HepG2 (cell line): ENCODE measurements at regions not wholly inside any gene's neighbourhood (a gene's known extent, or its start where the extent isn't known, plus 50 kb on each side); places are given as distances from the start of the nearest gene placed in this dataset.

Experiments used
- ATAC-seq: fragments of 200-7000 bp; cut with Tn5 transposase; 3 replicates; pipeline ENCODE4 v1.9.1; 2020; ENCODE audit warnings: mild to moderate bottlenecking, moderate library complexity
- BruUV-seq: library from RNA; stranded (reverse); fragments of 400-500 nt; replicated peaks from 2 replicates; lab custom pipeline; 2021; lab: Mats Ljungman, UMichigan
- CTCF ChIA-PET: fragments of 300-600 bp; formaldehyde crosslinking; extraction: SDS; loops from one replicate; lab custom pipeline; 2021; ENCODE audit warnings: low total read pairs, inconsistent platforms, low intra/inter-chr PET ratio; lab: Yijun Ruan, JAX
- POLR2A ChIA-PET: fragments of 350-600 bp; sonication (Branson Sonifier 250); formaldehyde crosslinking; loops from one replicate; lab custom pipeline; 2020; ENCODE audit warnings: antibody characterized with exemption, inconsistent platforms; lab: Yijun Ruan, JAX
- DNase-seq: peaks from one replicate; pipeline ENCODE4 v3.0.0-alpha.2; 2015; ENCODE audit warnings: low spot score
- FAIRE-seq: peaks from 3 replicates; lab custom pipeline; 2011; peaks lifted over from hg19 to GRCh38; lab: Jason Lieb, UNC
- H2AFZ ChIP-seq: one replicate; pipeline ENCODE4 v1.6.1; 2011; ENCODE audit warnings: low read length, inconsistent platforms
- H3K27ac ChIP-seq: fragments of 300-600 bp; 3 replicates; pipeline ENCODE4 v1.8.0; 2011; ENCODE audit warnings: mixed run types, mild to moderate bottlenecking, mixed read lengths, low read length, inconsistent platforms; ENCODE audit not compliant: insufficient read depth; ENCODE audit errors: extremely low read length
- H3K27me3 ChIP-seq, 2 experiments: fragments of 200-600 bp in 1 of 2; 2 replicates in 1 of 2; 3 replicates in 1 of 2; pipeline versions ENCODE4 v1.6.0 to v1.8.0; 2011; ENCODE audit warnings: low read length in 2 of 2, mild to moderate bottlenecking in 2 of 2, moderate library complexity in 2 of 2, inconsistent platforms in 1 of 2; ENCODE audit not compliant: insufficient read depth in 2 of 2, control insufficient read depth in 1 of 2
- H3K36me3 ChIP-seq, 2 experiments: fragments of 200-600 bp in 1 of 2; replicated peaks in 1 of 2; 2 replicates in 1 of 2; 3 replicates in 1 of 2; pipeline versions ENCODE4 v1.5.1 to v1.8.0; 2011; ENCODE audit warnings: low read length in 2 of 2, inconsistent platforms in 1 of 2; ENCODE audit not compliant: insufficient read depth in 2 of 2, control insufficient read depth in 1 of 2
- H3K4me1 ChIP-seq: 2 replicates; pipeline ENCODE4 v1.5.1; 2012; ENCODE audit warnings: low read length, inconsistent platforms; ENCODE audit not compliant: insufficient read depth
- H3K4me2 ChIP-seq: 2 replicates; pipeline ENCODE4 v1.6.0; 2011; ENCODE audit warnings: low read depth, low read length, inconsistent platforms
- H3K4me3 ChIP-seq, 3 experiments: fragments of 200-600 bp in 1 of 3; sonication (generic), shearing (Covaris generic) in 1 of 3; replicated peaks in 1 of 3; 2 replicates each; pipeline ENCODE4 v1.5.1; 2011 to 2016; ENCODE audit warnings: low read length in 3 of 3, inconsistent platforms in 2 of 3, low read depth in 2 of 3, mild to moderate bottlenecking in 2 of 3, control low read depth in 1 of 3, mixed read lengths in 1 of 3; ENCODE audit not compliant: insufficient read depth in 1 of 3
- H3K79me2 ChIP-seq: one replicate; pipeline ENCODE4 v1.6.1; 2011; ENCODE audit warnings: low read length, inconsistent platforms; ENCODE audit not compliant: insufficient read depth
- H3K9ac ChIP-seq: 2 replicates; pipeline ENCODE4 v1.6.0; 2011; ENCODE audit warnings: mild to moderate bottlenecking, low read depth, low read length, inconsistent platforms; ENCODE audit not compliant: insufficient read depth
- H3K9me3 ChIP-seq: 2 replicates; pipeline ENCODE4 v1.5.1; 2012; ENCODE audit warnings: mild to moderate bottlenecking, low read length
- H4K20me1 ChIP-seq: 2 replicates; pipeline ENCODE4 v1.6.0; 2011; ENCODE audit warnings: inconsistent platforms, mild to moderate bottlenecking, low read length, moderate library complexity; ENCODE audit not compliant: insufficient read depth
- HMG20B ChIP-seq: conservative IDR thresholded peaks from 2 replicates; pipeline ENCODE4 v1.6.1; 2016; ENCODE audit warnings: missing genetic modification reagents, missing compliant biosample characterization
- HOXA3 ChIP-seq: sonication (generic); formaldehyde crosslinking; IDR thresholded peaks from 2 replicates; pipeline ENCODE4 v1.5.0; 2020; ENCODE audit warnings: missing genetic modification reagents
- MZF1 ChIP-seq: sonication (generic); formaldehyde crosslinking; IDR thresholded peaks from 2 replicates; pipeline ENCODE4 v1.8.1; 2023; ENCODE audit warnings: mild to moderate bottlenecking, missing genetic modification reagents, borderline replicate concordance
- NPAS2 ChIP-seq: sonication (generic); formaldehyde crosslinking; IDR thresholded peaks from 2 replicates; pipeline ENCODE4 v1.8.0; 2022; ENCODE audit warnings: mild to moderate bottlenecking, missing genetic modification reagents, borderline replicate concordance
- TEAD2 ChIP-seq: sonication (generic); formaldehyde crosslinking; IDR thresholded peaks from 2 replicates; pipeline ENCODE4 v1.9.0; 2021; ENCODE audit warnings: missing genetic modification reagents
- ZNF124 ChIP-seq: sonication (generic); formaldehyde crosslinking; IDR thresholded peaks from 2 replicates; pipeline ENCODE4 v1.4.0; 2020; ENCODE audit warnings: missing genetic modification reagents
- ZNF354B ChIP-seq: sonication (generic); formaldehyde crosslinking; IDR thresholded peaks from 2 replicates; pipeline ENCODE4 v1.8.0; 2022; ENCODE audit warnings: mild to moderate bottlenecking, missing genetic modification reagents
- ZNF768 ChIP-seq: sonication (generic); formaldehyde crosslinking; IDR thresholded peaks from 2 replicates; pipeline ENCODE4 v1.4.0; 2020; ENCODE audit warnings: missing genetic modification reagents
- ZNF775 ChIP-seq: sonication (generic); formaldehyde crosslinking; IDR thresholded peaks from 2 replicates; pipeline ENCODE4 v1.4.0; 2020; ENCODE audit warnings: missing genetic modification reagents, mild to moderate bottlenecking, moderate library complexity, borderline replicate concordance
- ZXDC ChIP-seq: sonication (generic); formaldehyde crosslinking; IDR thresholded peaks from 2 replicates; pipeline ENCODE4 v1.5.0; 2020; ENCODE audit warnings: mild to moderate bottlenecking, missing genetic modification reagents
- in situ Hi-C: cut with HindIII; loops from 2 replicates; pipeline ENCODE4 v1.10.0; 2017; ENCODE audit warnings: low pct_unique_long_range_greater_than_20kb; ENCODE audit not compliant: extremely low pct_ligation_motif_present
- intact Hi-C: fragments of 100-400 bp; cut with micrococcal nuclease; formaldehyde crosslinking; loops from one replicate; pipeline ENCODE4 v1.10.0; 2022; ENCODE audit not compliant: unreplicated experiment

DNA sequence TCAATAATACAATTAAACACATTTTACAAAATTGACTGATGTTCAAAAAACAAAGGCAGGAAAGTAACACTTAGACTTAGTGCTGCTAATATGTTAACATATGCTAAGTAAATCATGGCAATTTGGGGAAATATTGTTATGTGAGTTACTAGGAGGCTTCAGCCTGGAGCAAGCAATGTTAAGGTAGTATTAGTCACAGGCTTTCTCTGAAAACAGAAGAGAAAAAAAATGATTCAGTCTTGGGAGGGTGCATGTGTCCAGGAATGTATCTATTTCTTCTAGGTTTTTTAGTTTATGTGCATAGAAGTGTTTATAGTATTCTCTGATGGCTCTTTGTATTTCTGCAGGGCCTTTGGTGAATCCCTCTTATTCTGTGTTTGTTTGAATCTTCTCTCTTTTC lies 345.8 kb upstream of the TFPI start:
- intact Hi-C loops: no loop called here
- no peak for ATAC-seq

More for the DNA sequence above, 345.8 kb upstream of the TFPI start:
- ChIA-PET CTCF (no interaction called here), POLR2A (no interaction called here)
- no peaks in the 10 kb centered on the region for H3K36me3 ChIP-seq
- no peaks in the 10 kb centered on the region for H3K79me2 ChIP-seq
- BruUV-seq: no TSS peak
- H3K4me2 ChIP-seq: no peak overlapping the region
- no peaks in the 10 kb centered on the region for H3K4me1 ChIP-seq
- H3K9me3 ChIP-seq: no peaks in the 10 kb centered on the region
- H3K9ac ChIP-seq: no peak overlapping the region
- no peak overlapping the region for H2AFZ ChIP-seq
- H4K20me1 ChIP-seq: no peaks in the 10 kb centered on the region
- no peaks in the 10 kb centered on the region for H3K27me3 ChIP-seq
- H3K27ac ChIP-seq: no peak overlapping the region
- no peak overlapping the region for H3K4me3 ChIP-seq
- in situ Hi-C loops: no loop called here
- DNase-seq (no peak), FAIRE-seq (no peak)
- TF ChIP-seq ZNF124 (CRISPR knock-in tag): no peak
- TF ChIP-seq NPAS2 (CRISPR knock-in tag): no peak
- TF ChIP-seq ZXDC (CRISPR knock-in tag): no peak
- no peak for TF ChIP-seq ZNF354B (CRISPR knock-in tag)
- TF ChIP-seq TEAD2 (CRISPR knock-in tag): no peak
- no peak for TF ChIP-seq ZNF768 (CRISPR knock-in tag)
- no peak for TF ChIP-seq HOXA3 (CRISPR knock-in tag)
- no peak for TF ChIP-seq ZNF775 (CRISPR knock-in tag)
- no peak for TF ChIP-seq HMG20B (CRISPR knock-in tag)
- no peak for TF ChIP-seq MZF1 (CRISPR knock-in tag)
